OCI-LY1 (cell line): ENCODE measurements at regions not wholly inside any gene's neighbourhood (a gene's known extent, or its start where the extent isn't known, plus 50 kb on each side); places are given as distances from the start of the nearest gene placed in this dataset.

Experiments
- H2AFZ ChIP-seq: fragments of 200-600 bp; sonication (generic), shearing (Covaris generic); 2 replicates; pipeline ENCODE4 v1.6.0; 2014; ENCODE audit warnings: antibody characterized with exemption, mild to moderate bottlenecking, low read length
- H3F3A ChIP-seq: fragments of 200-600 bp; sonication (generic), shearing (Covaris generic); 2 replicates; pipeline ENCODE4 v1.6.0; 2014; ENCODE audit warnings: mild to moderate bottlenecking, antibody characterized with exemption, low read length, moderate library complexity; ENCODE audit not compliant: insufficient read depth
- H3K27ac ChIP-seq: fragments of 200-600 bp; sonication (generic); 2 replicates; pipeline ENCODE4 v1.5.1; 2014; ENCODE audit warnings: low read length, mixed run types, mild to moderate bottlenecking, low read depth; ENCODE audit not compliant: poor library complexity, severe bottlenecking
- H3K27me3 ChIP-seq: fragments of 200-600 bp; sonication (generic); 2 replicates; pipeline ENCODE4 v1.6.0; 2014; ENCODE audit warnings: antibody characterized with exemption, mild to moderate bottlenecking, low read length, moderate library complexity; ENCODE audit not compliant: insufficient read depth
- H3K36me3 ChIP-seq: fragments of 200-600 bp; sonication (generic); 2 replicates; pipeline ENCODE4 v1.6.1; 2014; ENCODE audit warnings: mild to moderate bottlenecking, antibody characterized with exemption, low read length, moderate library complexity, mixed read lengths; ENCODE audit not compliant: insufficient read depth
- H3K4me1 ChIP-seq: fragments of 200-600 bp; sonication (generic); 2 replicates; pipeline ENCODE4 v1.5.1; 2014; ENCODE audit warnings: mild to moderate bottlenecking, low read length, moderate library complexity; ENCODE audit not compliant: insufficient read depth, severe bottlenecking
- H3K4me2 ChIP-seq: fragments of 200-600 bp; sonication (generic), shearing (Covaris generic); 2 replicates; pipeline ENCODE4 v1.6.1; 2014; ENCODE audit warnings: low read length
- H3K4me3 ChIP-seq: fragments of 200-600 bp; sonication (generic); 2 replicates; pipeline ENCODE4 v1.5.1; 2014; ENCODE audit warnings: low read length, low read depth, mild to moderate bottlenecking, mixed read lengths; ENCODE audit not compliant: poor library complexity, severe bottlenecking
- H3K79me2 ChIP-seq: fragments of 200-600 bp; shearing (Covaris generic); 2 replicates; pipeline ENCODE4 v1.6.1; 2016; ENCODE audit warnings: mixed run types, low read length, mixed read lengths; ENCODE audit not compliant: insufficient read depth
- H3K9ac ChIP-seq: fragments of 200-600 bp; sonication (generic), shearing (Covaris generic); 2 replicates; pipeline ENCODE4 v1.6.1; 2014; ENCODE audit warnings: mild to moderate bottlenecking, low read length, mixed read lengths
- H3K9me2 ChIP-seq: fragments of 200-600 bp; sonication (generic), shearing (Covaris generic); 2 replicates; pipeline ENCODE4 v1.6.1; 2014; ENCODE audit warnings: low read depth, mild to moderate bottlenecking, low read length, mixed read lengths
- H3K9me3 ChIP-seq: fragments of 200-600 bp; shearing (Covaris generic); 2 replicates; pipeline ENCODE4 v1.6.1; 2014; ENCODE audit warnings: low read length, mixed read lengths
- H4K20me1 ChIP-seq: fragments of 200-600 bp; sonication (generic), shearing (Covaris generic); 2 replicates; pipeline ENCODE4 v1.6.0; 2016; ENCODE audit warnings: mild to moderate bottlenecking, low read length; ENCODE audit not compliant: insufficient read depth
- CTCF ChIP-seq: fragments of 200-600 bp; sonication (generic), shearing (Covaris generic); IDR thresholded peaks from 2 replicates; pipeline ENCODE4 v1.5.1; 2017; ENCODE audit warnings: mild to moderate bottlenecking, antibody characterized with exemption, low read length, moderate library complexity, mixed read lengths
- EZH2 ChIP-seq: fragments of 200-600 bp; sonication (generic), shearing (Covaris generic); IDR thresholded peaks from 2 replicates; pipeline ENCODE4 v1.8.0; 2017; ENCODE audit warnings: borderline replicate concordance, mixed run types, mild to moderate bottlenecking, antibody characterized with exemption, low read length, moderate library complexity, mixed read lengths

- Histone ChIP-seq H3K27me3 (no peaks in the 10 kb centered on the region), H3F3A (no peaks in the 10 kb centered on the region), H3K9ac (no peak overlapping the region), H3K4me1 (no peaks in the 10 kb centered on the region), H3K4me2 (no peak overlapping the region), H3K9me3 (no peaks in the 10 kb centered on the region), H2AFZ (no peak overlapping the region), H3K79me2 (no peaks in the 10 kb centered on the region), H3K27ac (no peak overlapping the region), H3K36me3 (no peaks in the 10 kb centered on the region), H3K4me3 (no peak overlapping the region), H3K9me2 (no peaks in the 10 kb centered on the region), H4K20me1 (no peaks in the 10 kb centered on the region)
- TF ChIP-seq CTCF = no peak
- no peak for TF ChIP-seq EZH2
Observed at GRCh38 chr11:37929100-37929653, 1331.1 kb upstream of the RAG2 start.

- no peak overlapping the region for H3K4me3 ChIP-seq
- H3K9me3 ChIP-seq = no peaks in the 10 kb centered on the region
- no peak overlapping the region for H3K9ac ChIP-seq
- H3K4me1 ChIP-seq = no peaks in the 10 kb centered on the region
- H3K27me3 ChIP-seq = no peaks in the 10 kb centered on the region
- H3K4me2 ChIP-seq = no peak overlapping the region
- H3K36me3 ChIP-seq = no peaks in the 10 kb centered on the region
- no peaks in the 10 kb centered on the region for H3K9me2 ChIP-seq
- TF ChIP-seq EZH2 = no peak
- TF ChIP-seq CTCF = no peak
- H2AFZ ChIP-seq = no peak overlapping the region
- no peaks in the 10 kb centered on the region for H3K79me2 ChIP-seq
- no peak overlapping the region for H3K27ac ChIP-seq
- H4K20me1 ChIP-seq = no peaks in the 10 kb centered on the region
- no peaks in the 10 kb centered on the region for H3F3A ChIP-seq
Observed at GRCh38 chr11:37926772-37927171, 1328.7 kb upstream of the RAG2 start.

GRCh38 chr11:37916331-37916730 is 1318.3 kb upstream of the RAG2 start:
- no peaks in the 10 kb centered on the region for H3K9me2 ChIP-seq
- no peaks in the 10 kb centered on the region for H3K9me3 ChIP-seq
- H4K20me1 ChIP-seq = no peaks in the 10 kb centered on the region
- H3K27ac ChIP-seq = no peak overlapping the region
- no peaks in the 10 kb centered on the region for H3K4me1 ChIP-seq
- no peak overlapping the region for H3K4me2 ChIP-seq
- H3K79me2 ChIP-seq = no peaks in the 10 kb centered on the region
- TF ChIP-seq EZH2 = no peak
- no peak for TF ChIP-seq CTCF
- no peak overlapping the region for H3K4me3 ChIP-seq
- H3K9ac ChIP-seq = no peak overlapping the region
- H3F3A ChIP-seq = no peaks in the 10 kb centered on the region
- H3K36me3 ChIP-seq = no peaks in the 10 kb centered on the region
- H2AFZ ChIP-seq = no peak overlapping the region
- H3K27me3 ChIP-seq = no peaks in the 10 kb centered on the region
